ENCODE measurements at regions not wholly inside any gene's neighbourhood (a gene's known extent, or its start where the extent isn't known, plus 50 kb on each side); places are given as distances from the start of the nearest gene placed in this dataset.

DNA sequence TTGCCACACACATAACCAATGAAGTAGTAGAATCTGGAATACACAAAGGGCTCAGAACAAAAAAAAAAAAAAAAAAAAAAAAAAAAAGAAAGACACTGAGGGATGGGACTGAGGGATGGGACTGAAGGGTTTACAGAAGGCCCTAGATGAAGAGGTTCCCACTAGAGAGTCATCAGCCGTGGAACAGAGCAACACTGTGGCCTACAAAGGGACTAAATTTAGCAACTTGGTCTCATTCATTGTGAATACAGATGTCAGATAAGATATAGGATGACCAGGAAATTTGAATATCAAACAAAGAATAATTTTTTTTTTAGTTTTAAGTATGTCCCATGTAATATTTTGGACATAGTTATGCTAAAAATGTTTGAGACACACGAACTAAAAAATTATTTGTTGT, 62.1 kb downstream of the GLUL start:
- TF ChIP-seq, protein P1, sequence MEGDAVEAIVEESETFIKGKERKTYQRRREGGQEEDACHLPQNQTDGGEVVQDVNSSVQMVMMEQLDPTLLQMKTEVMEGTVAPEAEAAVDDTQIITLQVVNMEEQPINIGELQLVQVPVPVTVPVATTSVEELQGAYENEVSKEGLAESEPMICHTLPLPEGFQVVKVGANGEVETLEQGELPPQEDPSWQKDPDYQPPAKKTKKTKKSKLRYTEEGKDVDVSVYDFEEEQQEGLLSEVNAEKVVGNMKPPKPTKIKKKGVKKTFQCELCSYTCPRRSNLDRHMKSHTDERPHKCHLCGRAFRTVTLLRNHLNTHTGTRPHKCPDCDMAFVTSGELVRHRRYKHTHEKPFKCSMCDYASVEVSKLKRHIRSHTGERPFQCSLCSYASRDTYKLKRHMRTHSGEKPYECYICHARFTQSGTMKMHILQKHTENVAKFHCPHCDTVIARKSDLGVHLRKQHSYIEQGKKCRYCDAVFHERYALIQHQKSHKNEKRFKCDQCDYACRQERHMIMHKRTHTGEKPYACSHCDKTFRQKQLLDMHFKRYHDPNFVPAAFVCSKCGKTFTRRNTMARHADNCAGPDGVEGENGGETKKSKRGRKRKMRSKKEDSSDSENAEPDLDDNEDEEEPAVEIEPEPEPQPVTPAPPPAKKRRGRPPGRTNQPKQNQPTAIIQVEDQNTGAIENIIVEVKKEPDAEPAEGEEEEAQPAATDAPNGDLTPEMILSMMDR (optimal IDR thresholded peaks at IDR 0.05 in 1 of 3, IDR thresholded peaks at IDR 0.05 in 1 of 3, conservative IDR thresholded peaks at IDR 0.05 in 1 of 3; ENCODE audit: extremely low read depth in 1 of 3, insufficient read depth in 2 of 3, low read length in 3 of 3) = no peak
- TF ChIP-seq EZH2 (IDR thresholded peaks at IDR 0.05; ENCODE audit: low read length) = no peak
- DNase-seq (ENCODE audit: low read depth, low spot score) (no peak), FAIRE-seq (no peak)
- Histone ChIP-seq H3K9me1 (ENCODE audit: control insufficient read depth, extremely low read depth, insufficient read depth, low read length) (no peaks in the 10 kb centered on the region), H3K36me3 (ENCODE audit: control insufficient read depth in 2 of 2, extremely low read depth in 1 of 2, insufficient read depth in 2 of 2, low read length in 2 of 2) (no peaks in the 10 kb centered on the region), H4K20me1 (ENCODE audit: control insufficient read depth, extremely low read depth, insufficient read depth, low read length) (no peaks in the 10 kb centered on the region), H3K79me2 (ENCODE audit: control insufficient read depth, insufficient read depth, low read length) (no peaks in the 10 kb centered on the region), H3K4me3 (ENCODE audit: control insufficient read depth in 2 of 3, extremely low read depth in 1 of 3, insufficient read depth in 2 of 3, low read depth in 1 of 3, low read length in 3 of 3) (no peak overlapping the region), H3K4me2 (ENCODE audit: control insufficient read depth, extremely low read depth, insufficient read depth, low read depth, low read length) (no peak overlapping the region), H3K27me3 (ENCODE audit: control insufficient read depth, extremely low read depth, insufficient read depth, low read length) (no peaks in the 10 kb centered on the region), H3K9me3 (ENCODE audit: control insufficient read depth, low read depth, low read length) (no peaks in the 10 kb centered on the region), H3K27ac (ENCODE audit: control insufficient read depth, insufficient read depth, low read length) (no peak overlapping the region), H3K9ac (ENCODE audit: control insufficient read depth, extremely low read depth, insufficient read depth, low read length) (no peak overlapping the region), H2AFZ (ENCODE audit: control insufficient read depth, low read length) (no peak overlapping the region), H3K4me1 (ENCODE audit: control insufficient read depth, extremely low read depth, insufficient read depth, low read length) (no peaks in the 10 kb centered on the region)
- dilution Hi-C loops (cut with MboI; ENCODE audit: extremely low pct_ligation_motif_present, low sequenced_read_pairs) = no loop called here

DNA sequence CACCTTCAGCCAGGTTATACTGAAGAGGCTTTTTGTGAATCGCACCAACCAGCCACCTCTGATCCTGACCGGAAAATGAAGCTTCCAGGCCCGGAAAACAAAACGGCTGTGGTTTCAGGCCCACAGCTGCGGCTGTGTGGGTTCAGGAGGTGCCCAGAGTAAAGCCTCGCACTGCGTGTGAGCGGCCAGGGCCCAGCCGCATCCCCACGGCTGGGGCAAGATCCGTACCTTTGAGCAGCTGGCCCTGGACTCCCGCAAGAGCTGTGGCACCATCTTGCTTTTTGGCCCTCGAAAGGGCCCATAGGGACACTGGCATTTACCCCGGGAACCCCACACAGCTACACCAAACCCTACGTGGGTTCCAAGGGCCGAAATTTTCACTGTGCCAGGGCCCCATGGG, 63.0 kb downstream of the GLUL start:
- Histone ChIP-seq H3K27ac (ENCODE audit: control insufficient read depth, insufficient read depth, low read length) (no peak overlapping the region), H3K9me3 (ENCODE audit: control insufficient read depth, low read depth, low read length) (no peaks in the 10 kb centered on the region), H3K36me3 (ENCODE audit: control insufficient read depth in 2 of 2, extremely low read depth in 1 of 2, insufficient read depth in 2 of 2, low read length in 2 of 2) (no peaks in the 10 kb centered on the region), H3K4me1 (ENCODE audit: control insufficient read depth, extremely low read depth, insufficient read depth, low read length) (no peaks in the 10 kb centered on the region), H3K4me2 (ENCODE audit: control insufficient read depth, extremely low read depth, insufficient read depth, low read depth, low read length) (no peak overlapping the region), H3K79me2 (ENCODE audit: control insufficient read depth, insufficient read depth, low read length) (no peaks in the 10 kb centered on the region), H3K9me1 (ENCODE audit: control insufficient read depth, extremely low read depth, insufficient read depth, low read length) (no peaks in the 10 kb centered on the region), H3K27me3 (ENCODE audit: control insufficient read depth, extremely low read depth, insufficient read depth, low read length) (no peaks in the 10 kb centered on the region), H2AFZ (ENCODE audit: control insufficient read depth, low read length) (no peak overlapping the region), H4K20me1 (ENCODE audit: control insufficient read depth, extremely low read depth, insufficient read depth, low read length) (no peaks in the 10 kb centered on the region), H3K4me3 (ENCODE audit: control insufficient read depth in 2 of 3, extremely low read depth in 1 of 3, insufficient read depth in 2 of 3, low read depth in 1 of 3, low read length in 3 of 3) (no peak overlapping the region), H3K9ac (ENCODE audit: control insufficient read depth, extremely low read depth, insufficient read depth, low read length) (no peak overlapping the region)
- dilution Hi-C loops (cut with MboI; ENCODE audit: extremely low pct_ligation_motif_present, low sequenced_read_pairs) = no loop called here
- DNase-seq (ENCODE audit: low read depth, low spot score) (no peak), FAIRE-seq (no peak)
- no peak for TF ChIP-seq EZH2 (IDR thresholded peaks at IDR 0.05; ENCODE audit: low read length)
- TF ChIP-seq, protein P1 (optimal IDR thresholded peaks at IDR 0.05 in 1 of 3, IDR thresholded peaks at IDR 0.05 in 1 of 3, conservative IDR thresholded peaks at IDR 0.05 in 1 of 3; ENCODE audit: extremely low read depth in 1 of 3, insufficient read depth in 2 of 3, low read length in 3 of 3) = no peak

Data from keratinocyte (primary cell).